OCI-LY1 (cell line): ENCODE measurements at regions not wholly inside any gene's neighbourhood (a gene's known extent, or its start where the extent isn't known, plus 50 kb on each side); places are given as distances from the start of the nearest gene placed in this dataset.

ENCODE experiments used
- H2AFZ ChIP-seq: fragments of 200-600 bp; sonication (generic), shearing (Covaris generic); 2 replicates; pipeline ENCODE4 v1.6.0; 2014; ENCODE audit warnings: antibody characterized with exemption, mild to moderate bottlenecking, low read length
- H3F3A ChIP-seq: fragments of 200-600 bp; sonication (generic), shearing (Covaris generic); 2 replicates; pipeline ENCODE4 v1.6.0; 2014; ENCODE audit warnings: mild to moderate bottlenecking, antibody characterized with exemption, low read length, moderate library complexity; ENCODE audit not compliant: insufficient read depth
- H3K27ac ChIP-seq: fragments of 200-600 bp; sonication (generic); 2 replicates; pipeline ENCODE4 v1.5.1; 2014; ENCODE audit warnings: low read length, mixed run types, mild to moderate bottlenecking, low read depth; ENCODE audit not compliant: poor library complexity, severe bottlenecking
- H3K27me3 ChIP-seq: fragments of 200-600 bp; sonication (generic); 2 replicates; pipeline ENCODE4 v1.6.0; 2014; ENCODE audit warnings: antibody characterized with exemption, mild to moderate bottlenecking, low read length, moderate library complexity; ENCODE audit not compliant: insufficient read depth
- H3K36me3 ChIP-seq: fragments of 200-600 bp; sonication (generic); 2 replicates; pipeline ENCODE4 v1.6.1; 2014; ENCODE audit warnings: mild to moderate bottlenecking, antibody characterized with exemption, low read length, moderate library complexity, mixed read lengths; ENCODE audit not compliant: insufficient read depth
- H3K4me1 ChIP-seq: fragments of 200-600 bp; sonication (generic); 2 replicates; pipeline ENCODE4 v1.5.1; 2014; ENCODE audit warnings: mild to moderate bottlenecking, low read length, moderate library complexity; ENCODE audit not compliant: insufficient read depth, severe bottlenecking
- H3K4me2 ChIP-seq: fragments of 200-600 bp; sonication (generic), shearing (Covaris generic); 2 replicates; pipeline ENCODE4 v1.6.1; 2014; ENCODE audit warnings: low read length
- H3K4me3 ChIP-seq: fragments of 200-600 bp; sonication (generic); 2 replicates; pipeline ENCODE4 v1.5.1; 2014; ENCODE audit warnings: low read length, low read depth, mild to moderate bottlenecking, mixed read lengths; ENCODE audit not compliant: poor library complexity, severe bottlenecking
- H3K79me2 ChIP-seq: fragments of 200-600 bp; shearing (Covaris generic); 2 replicates; pipeline ENCODE4 v1.6.1; 2016; ENCODE audit warnings: mixed run types, low read length, mixed read lengths; ENCODE audit not compliant: insufficient read depth
- H3K9ac ChIP-seq: fragments of 200-600 bp; sonication (generic), shearing (Covaris generic); 2 replicates; pipeline ENCODE4 v1.6.1; 2014; ENCODE audit warnings: mild to moderate bottlenecking, low read length, mixed read lengths
- H3K9me2 ChIP-seq: fragments of 200-600 bp; sonication (generic), shearing (Covaris generic); 2 replicates; pipeline ENCODE4 v1.6.1; 2014; ENCODE audit warnings: low read depth, mild to moderate bottlenecking, low read length, mixed read lengths
- H3K9me3 ChIP-seq: fragments of 200-600 bp; shearing (Covaris generic); 2 replicates; pipeline ENCODE4 v1.6.1; 2014; ENCODE audit warnings: low read length, mixed read lengths
- H4K20me1 ChIP-seq: fragments of 200-600 bp; sonication (generic), shearing (Covaris generic); 2 replicates; pipeline ENCODE4 v1.6.0; 2016; ENCODE audit warnings: mild to moderate bottlenecking, low read length; ENCODE audit not compliant: insufficient read depth
- CTCF ChIP-seq: fragments of 200-600 bp; sonication (generic), shearing (Covaris generic); IDR thresholded peaks from 2 replicates; pipeline ENCODE4 v1.5.1; 2017; ENCODE audit warnings: mild to moderate bottlenecking, antibody characterized with exemption, low read length, moderate library complexity, mixed read lengths
- EZH2 ChIP-seq: fragments of 200-600 bp; sonication (generic), shearing (Covaris generic); IDR thresholded peaks from 2 replicates; pipeline ENCODE4 v1.8.0; 2017; ENCODE audit warnings: borderline replicate concordance, mixed run types, mild to moderate bottlenecking, antibody characterized with exemption, low read length, moderate library complexity, mixed read lengths

- Histone ChIP-seq H3K4me3 (no peak overlapping the region), H3K9ac (no peak overlapping the region), H3K27ac (no peak overlapping the region), H3K27me3 (no peaks in the 10 kb centered on the region), H3K9me2 (no peaks in the 10 kb centered on the region), H3F3A (no peaks in the 10 kb centered on the region), H3K9me3 (no peaks in the 10 kb centered on the region), H3K4me1 (no peaks in the 10 kb centered on the region), H3K4me2 (no peak overlapping the region), H4K20me1 (no peaks in the 10 kb centered on the region), H3K36me3 (no peaks in the 10 kb centered on the region), H3K79me2 (no peaks in the 10 kb centered on the region), H2AFZ (no peak overlapping the region)
- no peak for TF ChIP-seq CTCF
- no peak for TF ChIP-seq EZH2
Observed at GRCh38 chr3:23691357-23691895, 114.3 kb upstream of the UBE2E1 start.

GRCh38 chr3:23696842-23697241 is 108.9 kb upstream of the UBE2E1 start:
- Histone ChIP-seq H3K27ac (no peak overlapping the region), H3K4me1 (peaks cover 5% of the 10 kb centered on the region), H3K36me3 (no peaks in the 10 kb centered on the region), H4K20me1 (no peaks in the 10 kb centered on the region), H3K9me2 (no peaks in the 10 kb centered on the region), H3K4me2 (no peak overlapping the region), H3F3A (no peaks in the 10 kb centered on the region), H2AFZ (no peak overlapping the region), H3K4me3 (no peak overlapping the region), H3K79me2 (no peaks in the 10 kb centered on the region), H3K9me3 (no peaks in the 10 kb centered on the region), H3K27me3 (no peaks in the 10 kb centered on the region), H3K9ac (no peak overlapping the region)
- TF ChIP-seq CTCF, result no peak
- no peak for TF ChIP-seq EZH2

- Histone ChIP-seq H3K36me3 (no peaks in the 10 kb centered on the region), H3F3A (no peaks in the 10 kb centered on the region), H4K20me1 (no peaks in the 10 kb centered on the region), H3K9ac (no peak overlapping the region), H3K27me3 (no peaks in the 10 kb centered on the region), H3K4me2 (no peak overlapping the region), H3K4me3 (no peak overlapping the region), H3K9me2 (no peaks in the 10 kb centered on the region), H3K9me3 (no peaks in the 10 kb centered on the region), H3K27ac (no peak overlapping the region), H3K79me2 (no peaks in the 10 kb centered on the region), H3K4me1 (peaks cover 10% of the 10 kb centered on the region), H2AFZ (no peak overlapping the region)
- TF ChIP-seq EZH2, result no peak
- TF ChIP-seq CTCF, result no peak
Observed at GRCh38 chr3:23697416-23697815, 108.3 kb upstream of the UBE2E1 start.
